H1 (cell line): ENCODE measurements at regions not wholly inside any gene's neighbourhood (a gene's known extent, or its start where the extent isn't known, plus 50 kb on each side); places are given as distances from the start of the nearest gene placed in this dataset.
A peak's percentile ranks its signal among the peaks of the same experiment; 100 is the strongest.

Source experiments
- CTCF ChIA-PET: fragments of 300-600 bp; sonication (Branson Sonifier 250); formaldehyde crosslinking; loops from one replicate; lab custom pipeline; 2021; ENCODE audit not compliant: partially characterized antibody; lab: Charles Lee
- POLR2A ChIA-PET: fragments of 300-600 bp; sonication (Branson Sonifier 250); formaldehyde crosslinking; loops from one replicate; lab custom pipeline; 2021; ENCODE audit warnings: inconsistent platforms; ENCODE audit not compliant: partially characterized antibody; lab: Charles Lee
- DNase-seq, 2 experiments: peaks; one replicate each; pipeline versions ENCODE4 v3.0.0 to v3.0.0-alpha.2; 2010 to 2022; ENCODE audit warnings: low spot score in 2 of 2, low read depth in 1 of 2, mixed read lengths in 1 of 2
- FAIRE-seq: peaks from 2 replicates; lab custom pipeline; 2011; peaks lifted over from hg19 to GRCh38; lab: Jason Lieb, UNC
- H2AFZ ChIP-seq: 2 replicates; pipeline ENCODE4 v1.8.1; 2012; ENCODE audit warnings: low read length, inconsistent platforms
- H2AK5ac ChIP-seq: 2 replicates; pipeline ENCODE4 v1.6.1; 2013; ENCODE audit warnings: low read depth, low read length
- H2BK120ac ChIP-seq: replicated peaks from 2 replicates; pipeline ENCODE3; 2013; ENCODE audit warnings: low read depth, low read length, inconsistent platforms
- H2BK12ac ChIP-seq: 2 replicates; pipeline ENCODE4 v1.6.1; 2013; ENCODE audit warnings: low read depth, low read length
- H2BK15ac ChIP-seq: 2 replicates; pipeline ENCODE4 v1.6.1; 2013; ENCODE audit warnings: low read length
- H2BK20ac ChIP-seq: 2 replicates; pipeline ENCODE4 v1.6.1; 2013; ENCODE audit warnings: low read length
- H2BK5ac ChIP-seq: 2 replicates; pipeline ENCODE4 v1.6.1; 2013; ENCODE audit warnings: low read depth, low read length
- H3K14ac ChIP-seq: 2 replicates; pipeline ENCODE4 v1.6.1; 2013; ENCODE audit warnings: inconsistent platforms; ENCODE audit not compliant: insufficient read length
- H3K18ac ChIP-seq: 2 replicates; pipeline ENCODE4 v1.6.1; 2013; ENCODE audit warnings: low read length; ENCODE audit errors: extremely low read depth
- H3K23ac ChIP-seq: 2 replicates; pipeline ENCODE4 v1.6.1; 2013; ENCODE audit warnings: inconsistent platforms; ENCODE audit not compliant: insufficient read length
- H3K23me2 ChIP-seq: 2 replicates; pipeline ENCODE4 v1.6.1; 2013; ENCODE audit warnings: low read depth, low read length
- H3K27ac ChIP-seq: 2 replicates; pipeline ENCODE4 v1.6.1; 2011; ENCODE audit warnings: low read depth, low read length, inconsistent platforms
- H3K27me3 ChIP-seq, 4 experiments: replicated peaks in 1 of 4; 1 replicate in 1 of 4; 2 replicates in 3 of 4; pipeline versions ENCODE4 v1.6.1 to v1.8.1; 2011 to 2013; ENCODE audit warnings: low read length in 3 of 4, mild to moderate bottlenecking in 3 of 4, inconsistent platforms in 2 of 4, mixed read lengths in 2 of 4, moderate library complexity in 1 of 4; ENCODE audit not compliant: control insufficient read depth in 3 of 4, insufficient read depth in 3 of 4; ENCODE audit errors: extremely low read depth in 1 of 4
- H3K36me3 ChIP-seq, 4 experiments: 2 replicates each; pipeline versions ENCODE4 v1.6.1 to v1.8.1; 2011 to 2013; ENCODE audit warnings: mild to moderate bottlenecking in 4 of 4, low read length in 3 of 4, moderate library complexity in 2 of 4, control low read depth in 1 of 4, inconsistent platforms in 1 of 4; ENCODE audit not compliant: insufficient read depth in 4 of 4, control insufficient read depth in 2 of 4
- H3K4ac ChIP-seq: replicated peaks from 2 replicates; pipeline ENCODE3; 2013; ENCODE audit warnings: low read length, low read depth, mixed read lengths, inconsistent platforms; ENCODE audit not compliant: insufficient read length
- H3K4me1 ChIP-seq, 4 experiments: replicated peaks in 1 of 4; 1 replicate in 1 of 4; 2 replicates in 3 of 4; pipeline versions ENCODE4 v1.6.1 to v1.8.1; 2011 to 2013; ENCODE audit warnings: low read length in 3 of 4, inconsistent platforms in 2 of 4, mixed read lengths in 1 of 4; ENCODE audit not compliant: insufficient read depth in 4 of 4, control insufficient read depth in 3 of 4
- H3K4me2 ChIP-seq, 2 experiments: 2 replicates each; pipeline versions ENCODE4 v1.6.1 to v1.8.1; 2011 to 2013; ENCODE audit warnings: low read depth in 2 of 2, low read length in 2 of 2, control low read depth in 1 of 2, inconsistent platforms in 1 of 2, mild to moderate bottlenecking in 1 of 2; ENCODE audit not compliant: insufficient read depth in 1 of 2
- H3K4me3 ChIP-seq, 4 experiments: fragments of 200-600, 300-600 bp in 1 of 4; sonication (generic), shearing (Covaris generic), sonication (Bioruptor Twin) in 1 of 4; 2 replicates each; pipeline versions ENCODE4 v1.5.1 to v1.8.1; 2011 to 2016; ENCODE audit warnings: low read length in 4 of 4, low read depth in 3 of 4, control low read depth in 2 of 4, inconsistent platforms in 2 of 4, mild to moderate bottlenecking in 2 of 4, mixed read lengths in 1 of 4, moderate library complexity in 1 of 4; ENCODE audit not compliant: insufficient read depth in 2 of 4; ENCODE audit errors: extremely low read depth in 1 of 4
- H3K56ac ChIP-seq: replicated peaks from 2 replicates; pipeline ENCODE3; 2013; ENCODE audit warnings: low read depth, mild to moderate bottlenecking, mixed read lengths, low read length, inconsistent platforms; ENCODE audit not compliant: insufficient read length
- H3K79me1 ChIP-seq: 2 replicates; pipeline ENCODE4 v1.6.1; 2013; ENCODE audit warnings: low read depth, low read length, control low read depth
- H3K79me2 ChIP-seq, 2 experiments: 2 replicates each; pipeline versions ENCODE4 v1.6.1 to v1.8.1; 2012 to 2013; ENCODE audit warnings: low read length in 2 of 2, mild to moderate bottlenecking in 2 of 2, inconsistent platforms in 1 of 2; ENCODE audit not compliant: insufficient read depth in 2 of 2, control insufficient read depth in 1 of 2
- H3K9ac ChIP-seq, 4 experiments: replicated peaks in 1 of 4; 1 replicate in 1 of 4; 2 replicates in 3 of 4; pipeline versions ENCODE4 v1.6.1 to v1.8.1; 2011 to 2013; ENCODE audit warnings: low read depth in 3 of 4, low read length in 3 of 4, control low read depth in 2 of 4, mild to moderate bottlenecking in 2 of 4, moderate library complexity in 2 of 4, inconsistent platforms in 1 of 4; ENCODE audit errors: extremely low read depth in 1 of 4
- H3K9me3 ChIP-seq, 2 experiments: 2 replicates each; pipeline versions ENCODE4 v1.6.1 to v1.8.1; 2012 to 2013; ENCODE audit warnings: mild to moderate bottlenecking in 2 of 2, moderate library complexity in 2 of 2, control low read depth in 1 of 2, inconsistent platforms in 1 of 2, low read depth in 1 of 2, low read length in 1 of 2, mixed read lengths in 1 of 2; ENCODE audit not compliant: insufficient read depth in 2 of 2
- H4K20me1 ChIP-seq, 2 experiments: replicated peaks in 1 of 2; 2 replicates each; pipeline versions ENCODE3 to v1.8.1; 2011 to 2013; ENCODE audit warnings: inconsistent platforms in 2 of 2, low read length in 2 of 2, mild to moderate bottlenecking in 1 of 2; ENCODE audit not compliant: insufficient read depth in 2 of 2, control insufficient read depth in 1 of 2
- H4K5ac ChIP-seq: 2 replicates; pipeline ENCODE4 v1.6.1; 2013; ENCODE audit warnings: low read length, low read depth, mixed read lengths, inconsistent platforms; ENCODE audit not compliant: insufficient read length
- H4K8ac ChIP-seq: 2 replicates; pipeline ENCODE4 v1.8.0; 2013; ENCODE audit warnings: mild to moderate bottlenecking, moderate library complexity, low read length, inconsistent platforms; ENCODE audit not compliant: insufficient read depth; ENCODE audit errors: extremely low read depth
- H4K91ac ChIP-seq: replicated peaks from 2 replicates; pipeline ENCODE3; 2013; ENCODE audit warnings: low read length, mixed read lengths, inconsistent platforms; ENCODE audit not compliant: insufficient read length
- CEBPB ChIP-seq: IDR thresholded peaks from 2 replicates; pipeline ENCODE4 v1.6.1; 2012; ENCODE audit warnings: low read depth, low read length
- POLR2AphosphoS5 ChIP-seq: IDR thresholded peaks from 2 replicates; pipeline ENCODE4 v1.6.1; 2011; ENCODE audit warnings: low read depth, low read length
- SP2 ChIP-seq: IDR thresholded peaks from 2 replicates; pipeline ENCODE4 v1.6.1; 2012; ENCODE audit warnings: mild to moderate bottlenecking, low read length, inconsistent platforms
- SUZ12 ChIP-seq: fragments of 200-600 bp; sonication (generic); IDR thresholded peaks from 2 replicates; pipeline ENCODE4 v1.6.1; 2012; ENCODE audit warnings: mild to moderate bottlenecking, inconsistent platforms, low read length, moderate library complexity, mixed read lengths
- TEAD4 ChIP-seq: IDR thresholded peaks from 2 replicates; pipeline ENCODE4 v1.6.1; 2012; ENCODE audit warnings: low read depth, low read length, inconsistent platforms, mixed read lengths
- USF2 ChIP-seq: IDR thresholded peaks from 2 replicates; pipeline ENCODE4 v1.6.1; 2011; ENCODE audit warnings: low read length, improper control_type of control experiment
- WGBS, 2 experiments: shearing (Covaris generic) in 1 of 2; methylation state at CpG; one replicate each; pipeline versions ENCODE4 v1.1.6 to v1.1.7; 2013 to 2015; ENCODE audit warnings: low lambda C conversion rate in 2 of 2, mixed read lengths in 2 of 2, inconsistent platforms in 1 of 2, low coverage in 1 of 2, missing lambda C conversion rate in 1 of 2; ENCODE audit not compliant: insufficient replicate concordance in 2 of 2, insufficient coverage in 1 of 2, insufficient read length in 1 of 2; ENCODE audit errors: extremely low coverage in 1 of 2, missing lambda C conversion rate in 1 of 2; 5-methylcytosine and 5-hydroxymethylcytosine counted together

- H4K20me1 ChIP-seq = no peaks in the 10 kb centered on the region
- H3K4ac ChIP-seq = no peak overlapping the region
- no peaks in the 10 kb centered on the region for H3K9me3 ChIP-seq
- no peak overlapping the region for H3K9ac ChIP-seq
- H3K27me3 ChIP-seq = peaks cover 0 to 1% (median 0%) of the 10 kb centered on the region in 4 experiments; a peak in 1 of 7 replicates
- H3K79me1 ChIP-seq = no peaks in the 10 kb centered on the region
- no peak overlapping the region for H3K4me3 ChIP-seq
- H2BK15ac ChIP-seq = no peak overlapping the region
- ChIA-PET CTCF (no interaction called here), POLR2A (no interaction called here)
- no peak overlapping the region for H3K56ac ChIP-seq
- FAIRE-seq (no peak), DNase-seq (no peak)
- H3K23me2 ChIP-seq = no peaks in the 10 kb centered on the region
- H2BK120ac ChIP-seq = no peak overlapping the region
- no peak overlapping the region for H2AFZ ChIP-seq
- H3K23ac ChIP-seq = no peak overlapping the region
- H3K36me3 ChIP-seq = no peaks in the 10 kb centered on the region
- H2BK12ac ChIP-seq = no peak overlapping the region
- no peak overlapping the region for H4K8ac ChIP-seq
- no peaks in the 10 kb centered on the region for H3K79me2 ChIP-seq
- H3K4me1 ChIP-seq = no peaks in the 10 kb centered on the region
- H4K91ac ChIP-seq = no peak overlapping the region
- H2BK20ac ChIP-seq = no peak overlapping the region
- no peak overlapping the region for H3K14ac ChIP-seq
- no peak overlapping the region for H3K27ac ChIP-seq
- H4K5ac ChIP-seq = no peak overlapping the region
- H2AK5ac ChIP-seq = no peak overlapping the region
- WGBS, 2 experiments = 77% methylated on average over 8 of the region's 8 CpGs; no CpG with 5 or more reads in 1 of the 2 experiments
- H2BK5ac ChIP-seq = no peak overlapping the region
- H3K4me2 ChIP-seq = no peak overlapping the region
- H3K18ac ChIP-seq = no peak overlapping the region
- no peak for TF ChIP-seq SUZ12
- no peak for TF ChIP-seq POLR2AphosphoS5
- TF ChIP-seq SP2 = no peak
- no peak for TF ChIP-seq TEAD4
- TF ChIP-seq CEBPB = peak; percentile 61; the same call in 1 of the 2 replicates
- no peak for TF ChIP-seq USF2
These were observed 272.4 kb upstream of the THSD7B start for GRCh38 chr2:136492901-136493300.
